ENCODE measurements at regions not wholly inside any gene's neighbourhood (a gene's known extent, or its start where the extent isn't known, plus 50 kb on each side); places are given as distances from the start of the nearest gene placed in this dataset.

- DNase-seq (ENCODE audit: low read depth), result peak; percentile 52
Observed at GRCh38 chr7:131231381-131232220, 96.1 kb upstream of the MKLN1 start.

- DNase-seq (ENCODE audit: low read depth), result no peak
Observed at GRCh38 chr7:131232768-131233167, 94.9 kb upstream of the MKLN1 start.

GRCh38 chr7:131233193-131233592 is 94.5 kb upstream of the MKLN1 start:
- DNase-seq (ENCODE audit: low read depth), result no peak

GRCh38 chr7:131234719-131235488 is 92.8 kb upstream of the MKLN1 start:
- DNase-seq (ENCODE audit: low read depth), result no peak

- peak; percentile 77 for DNase-seq (ENCODE audit: low read depth)
Observed at GRCh38 chr7:131235489-131236317, 92.0 kb upstream of the MKLN1 start.

GRCh38 chr7:131236318-131236672 is 91.4 kb upstream of the MKLN1 start:
- no peak for DNase-seq (ENCODE audit: low read depth)

- no peak for DNase-seq (ENCODE audit: low read depth)
Observed at GRCh38 chr7:131238347-131238931, 89.2 kb upstream of the MKLN1 start.

GRCh38 chr7:131241386-131241785 is 86.3 kb upstream of the MKLN1 start:
- no peak for DNase-seq (ENCODE audit: low read depth)

- DNase-seq (ENCODE audit: low read depth), result no peak
Observed at GRCh38 chr7:131242123-131242650, 85.5 kb upstream of the MKLN1 start.

GRCh38 chr7:131244259-131244852 is 83.3 kb upstream of the MKLN1 start:
- peak; percentile 4 for DNase-seq (ENCODE audit: low read depth)

GRCh38 chr7:131249003-131249402 is 78.7 kb upstream of the MKLN1 start:
- DNase-seq (ENCODE audit: low read depth), result no peak

GRCh38 chr7:131249483-131249882 is 78.2 kb upstream of the MKLN1 start:
- no peak for DNase-seq (ENCODE audit: low read depth)

- no peak for DNase-seq (ENCODE audit: low read depth)
Observed at GRCh38 chr7:131250331-131250730, 77.3 kb upstream of the MKLN1 start.

GRCh38 chr7:131251371-131251770 is 76.3 kb upstream of the MKLN1 start:
- DNase-seq (ENCODE audit: low read depth), result no peak

- no peak for DNase-seq (ENCODE audit: low read depth)
Observed at GRCh38 chr7:131252976-131253375, 74.7 kb upstream of the MKLN1 start.

GRCh38 chr7:131254211-131254610 is 73.5 kb upstream of the MKLN1 start:
- no peak for DNase-seq (ENCODE audit: low read depth)

GRCh38 chr7:131255242-131255641 is 72.4 kb upstream of the MKLN1 start:
- no peak for DNase-seq (ENCODE audit: low read depth)

GRCh38 chr7:131261476-131261994 is 66.1 kb upstream of the MKLN1 start:
- no peak for DNase-seq (ENCODE audit: low read depth)

- no peak for DNase-seq (ENCODE audit: low read depth)
Observed at GRCh38 chr7:131265227-131265626, 62.4 kb upstream of the MKLN1 start.

GRCh38 chr7:131267631-131268030 is 60.0 kb upstream of the MKLN1 start:
- DNase-seq (ENCODE audit: low read depth), result no peak

GRCh38 chr7:131268906-131269305 is 58.8 kb upstream of the MKLN1 start:
- DNase-seq (ENCODE audit: low read depth), result no peak
